Caco-2 (cell line): ENCODE measurements at regions not wholly inside any gene's neighbourhood (a gene's known extent, or its start where the extent isn't known, plus 50 kb on each side); places are given as distances from the start of the nearest gene placed in this dataset.

Experiments
- BruUV-seq: library from RNA; stranded (reverse); fragments of 400-500 nt; replicated peaks from 2 replicates; lab custom pipeline; 2021; lab: Mats Ljungman, UMichigan
- CTCF ChIA-PET: fragments of 300-600 bp; sonication (Branson Sonifier 250); formaldehyde crosslinking; loops from one replicate; lab custom pipeline; 2022; ENCODE audit warnings: antibody characterized with exemption; lab: Charles Lee
- POLR2A ChIA-PET: fragments of 300-600 bp; sonication (Branson Sonifier 250); formaldehyde crosslinking; loops from one replicate; lab custom pipeline; 2022; ENCODE audit warnings: antibody characterized with exemption; lab: Charles Lee
- DNase-seq, 2 experiments: peaks; one replicate each; pipeline versions ENCODE4 v3.0.0 to v3.0.0-alpha.2; 2020 to 2022
- H3K27me3 ChIP-seq: replicated peaks from 2 replicates; pipeline ENCODE4 v1.6.0; 2011; ENCODE audit warnings: low read length; ENCODE audit not compliant: control insufficient read depth, insufficient read depth
- H3K36me3 ChIP-seq: 2 replicates; pipeline ENCODE4 v1.5.1; 2011; ENCODE audit warnings: low read length; ENCODE audit not compliant: control insufficient read depth, insufficient read depth
- H3K4me1 ChIP-seq: fragments of 250-450 bp; sonication (Bioruptor Pico); 2 replicates; pipeline ENCODE4 v1.5.1; 2020; ENCODE audit warnings: mild to moderate bottlenecking
- H3K4me3 ChIP-seq: 2 replicates; pipeline ENCODE4 v1.5.1; 2011; ENCODE audit warnings: low read depth, mild to moderate bottlenecking, control low read depth, low read length
- H3K9me3 ChIP-seq: fragments of 250-450 bp; sonication (Bioruptor Pico); 2 replicates; pipeline ENCODE4 v1.5.1; 2020; ENCODE audit warnings: mild to moderate bottlenecking, moderate library complexity
- H3K27ac Mint-ChIP-seq: one replicate; pipeline ENCODE4 v1.8.0; 2022; ENCODE audit warnings: mixed read lengths; ENCODE audit not compliant: unreplicated experiment
- H3K27me3 Mint-ChIP-seq: one replicate; pipeline ENCODE4 v1.8.0; 2022; ENCODE audit warnings: mixed read lengths; ENCODE audit not compliant: insufficient read depth, unreplicated experiment
- H3K36me3 Mint-ChIP-seq: one replicate; pipeline ENCODE4 v1.8.0; 2022; ENCODE audit warnings: mild to moderate bottlenecking, mixed read lengths; ENCODE audit not compliant: insufficient read depth, unreplicated experiment
- H3K4me1 Mint-ChIP-seq: one replicate; pipeline ENCODE4 v1.8.0; 2022; ENCODE audit warnings: low read depth, mixed read lengths; ENCODE audit not compliant: unreplicated experiment
- H3K4me3 Mint-ChIP-seq: one replicate; pipeline ENCODE4 v1.8.0; 2022; ENCODE audit warnings: mild to moderate bottlenecking, moderate library complexity, mixed read lengths; ENCODE audit not compliant: unreplicated experiment
- H3K9me3 Mint-ChIP-seq: one replicate; pipeline ENCODE4 v1.8.0; 2022; ENCODE audit warnings: mixed read lengths; ENCODE audit not compliant: unreplicated experiment
- CTCF ChIP-seq, 2 experiments: fragments of 200-600 bp in 1 of 2; IDR thresholded peaks; 1 replicate in 1 of 2; 2 replicates in 1 of 2; pipeline versions ENCODE4 v1.5.1 to v1.8.0; 2011 to 2022; ENCODE audit warnings: antibody characterized with exemption in 1 of 2, control low read depth in 1 of 2, inconsistent platforms in 1 of 2, low read depth in 1 of 2, low read length in 1 of 2, mild to moderate bottlenecking in 1 of 2, moderate library complexity in 1 of 2; ENCODE audit not compliant: insufficient read depth in 1 of 2, severe bottlenecking in 1 of 2, unreplicated experiment in 1 of 2
- intact Hi-C: fragments of 100-400 bp; cut with micrococcal nuclease; formaldehyde crosslinking; loops from one replicate; pipeline ENCODE4 v1.10.0; 2022; ENCODE audit not compliant: unreplicated experiment

DNA sequence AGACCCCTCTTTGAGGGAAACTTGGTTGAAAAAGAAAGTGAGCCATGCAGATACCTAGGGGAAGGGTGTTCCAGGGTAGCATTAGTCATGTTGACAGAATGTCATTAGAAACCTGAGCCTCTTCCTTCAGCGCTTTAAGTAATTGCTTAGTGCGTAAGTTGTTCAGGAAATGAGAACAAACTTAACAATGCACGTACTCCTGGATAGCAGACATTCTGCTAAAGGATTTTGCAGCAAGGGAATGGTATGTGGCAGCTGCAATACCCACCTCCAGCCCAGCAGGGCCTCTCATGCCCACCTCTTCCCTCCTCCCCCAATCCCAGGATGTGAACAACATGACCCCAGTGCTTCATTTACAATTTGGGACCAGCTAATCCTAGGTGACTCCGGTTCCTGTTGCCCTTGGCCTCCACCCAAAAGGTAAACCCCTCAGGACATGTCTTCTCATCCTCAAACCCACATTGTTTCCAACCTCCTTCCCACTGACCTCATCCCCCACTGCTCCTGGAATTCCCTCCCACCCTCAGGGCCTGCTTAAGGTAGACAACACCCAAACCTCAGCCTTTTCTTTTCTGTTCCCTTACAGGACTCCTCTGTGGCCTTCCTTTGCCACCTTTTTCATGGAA is 98.0 kb upstream of the BCAR3 start:
- POLR2A ChIA-PET = no interaction called here
- Histone ChIP-seq H3K9me3 (no peaks in the 10 kb centered on the region), H3K36me3 (no peaks in the 10 kb centered on the region), H3K4me3 (no peak overlapping the region), H3K27me3 (no peaks in the 10 kb centered on the region), H3K4me1 (no peaks in the 10 kb centered on the region)
- H3K27me3 Mint-ChIP-seq = no peaks in the 10 kb centered on the region
- H3K36me3 Mint-ChIP-seq = no peaks in the 10 kb centered on the region
- H3K27ac Mint-ChIP-seq = no peak overlapping the region
- intact Hi-C loops = no loop called here
- no peaks in the 10 kb centered on the region for H3K4me1 Mint-ChIP-seq
- DNase-seq = no peak
- no TSS peak for BruUV-seq
- no peaks in the 10 kb centered on the region for H3K9me3 Mint-ChIP-seq
- H3K4me3 Mint-ChIP-seq = no peak overlapping the region
- CTCF ChIA-PET = no interaction called here
- no peak for TF ChIP-seq CTCF (IDR thresholded peaks at IDR 0.05; ENCODE audit: insufficient read depth in 1 of 2, low read depth in 1 of 2, low read length in 1 of 2, severe bottlenecking in 1 of 2, unreplicated experiment in 1 of 2)

DNA sequence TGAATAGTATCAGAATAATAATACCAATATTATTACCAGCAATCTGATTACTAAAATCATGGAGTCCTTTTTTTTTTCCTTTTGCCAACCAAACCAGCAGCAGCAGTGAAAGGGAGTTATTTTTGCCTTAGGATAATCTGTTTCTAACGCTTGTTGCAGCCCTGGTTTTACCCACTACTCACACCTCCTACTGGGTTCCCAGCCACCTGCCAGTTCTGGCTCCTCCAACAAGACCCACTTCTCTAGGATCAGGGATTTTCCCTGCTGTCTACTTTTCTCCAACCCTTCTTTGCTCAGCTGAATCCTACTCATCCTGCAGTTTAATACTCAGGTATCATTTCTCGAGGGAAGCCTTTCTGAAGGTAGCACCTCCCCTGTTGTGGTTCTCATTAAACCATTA is 96.8 kb upstream of the BCAR3 start:
- H3K27me3 Mint-ChIP-seq = no peaks in the 10 kb centered on the region
- no peaks in the 10 kb centered on the region for H3K9me3 ChIP-seq
- H3K27me3 ChIP-seq = no peaks in the 10 kb centered on the region
- no peak overlapping the region for H3K4me3 ChIP-seq
- H3K27ac Mint-ChIP-seq = no peak overlapping the region
- no peaks in the 10 kb centered on the region for H3K4me1 ChIP-seq
- intact Hi-C loops = no loop called here
- BruUV-seq = no TSS peak
- no peaks in the 10 kb centered on the region for H3K9me3 Mint-ChIP-seq
- ChIA-PET CTCF (no interaction called here), POLR2A (no interaction called here)
- no peaks in the 10 kb centered on the region for H3K36me3 ChIP-seq
- H3K4me3 Mint-ChIP-seq = no peak overlapping the region
- H3K36me3 Mint-ChIP-seq = no peaks in the 10 kb centered on the region
- no peaks in the 10 kb centered on the region for H3K4me1 Mint-ChIP-seq
- DNase-seq = no peak
- TF ChIP-seq CTCF (IDR thresholded peaks at IDR 0.05; ENCODE audit: insufficient read depth in 1 of 2, low read depth in 1 of 2, low read length in 1 of 2, severe bottlenecking in 1 of 2, unreplicated experiment in 1 of 2) = no peak

- H3K4me3 ChIP-seq = no peak overlapping the region
- H3K4me1 Mint-ChIP-seq = no peaks in the 10 kb centered on the region
- ChIA-PET POLR2A (no interaction called here), CTCF (no interaction called here)
- no peak overlapping the region for H3K27ac Mint-ChIP-seq
- intact Hi-C loops = no loop called here
- no peaks in the 10 kb centered on the region for H3K36me3 Mint-ChIP-seq
- H3K27me3 Mint-ChIP-seq = no peaks in the 10 kb centered on the region
- H3K4me1 ChIP-seq = no peaks in the 10 kb centered on the region
- H3K4me3 Mint-ChIP-seq = no peak overlapping the region
- DNase-seq = no peak
- BruUV-seq = no TSS peak
- H3K9me3 Mint-ChIP-seq = no peaks in the 10 kb centered on the region
- no peaks in the 10 kb centered on the region for H3K27me3 ChIP-seq
- H3K9me3 ChIP-seq = no peaks in the 10 kb centered on the region
- no peak for TF ChIP-seq CTCF (IDR thresholded peaks at IDR 0.05; ENCODE audit: insufficient read depth in 1 of 2, low read depth in 1 of 2, low read length in 1 of 2, severe bottlenecking in 1 of 2, unreplicated experiment in 1 of 2)
- H3K36me3 ChIP-seq = no peaks in the 10 kb centered on the region
These were observed 95.6 kb upstream of the BCAR3 start for GRCh38 chr1:93777255-93777654.
